Thoracic aorta (tissue), 2 donors: ENCODE measurements at regions not wholly inside any gene's neighbourhood (a gene's known extent, or its start where the extent isn't known, plus 50 kb on each side); places are given as distances from the start of the nearest gene placed in this dataset.
A peak's percentile ranks its signal among the peaks of the same experiment; 100 is the strongest.

Experiments
- ATAC-seq: fragments of 150-250 bp; one replicate; pipeline ENCODE4 v1.8.0; 2017; ENCODE audit warnings: low read depth; ENCODE audit not compliant: insufficient number of reproducible peaks, low FRiP score
- DNase-seq: peaks from one replicate; pipeline ENCODE4 v3.0.0-alpha.2; 2020; ENCODE audit warnings: low spot score
- H3K27ac ChIP-seq, 2 donors: fragments of 200-600 bp; sonication (generic); 1 replicate in 1 of 2; 2 replicates in 1 of 2; pipeline ENCODE4 v1.5.1; 2016; ENCODE audit warnings: mild to moderate bottlenecking in 2 of 2, moderate library complexity in 2 of 2
- H3K27me3 ChIP-seq: fragments of 200-600 bp; sonication (generic); replicated peaks from 2 replicates; pipeline ENCODE4 v1.6.0; 2016; ENCODE audit warnings: mild to moderate bottlenecking; ENCODE audit not compliant: insufficient read depth
- H3K36me3 ChIP-seq: fragments of 200-600 bp; sonication (generic); one replicate; pipeline ENCODE4 v1.5.1; 2016
- H3K4me1 ChIP-seq, 2 donors: fragments of 200-600 bp; sonication (generic); 1 replicate in 1 of 2; 2 replicates in 1 of 2; pipeline versions ENCODE4 v1.5.1 to v1.6.0; 2016; ENCODE audit warnings: low read depth in 2 of 2, mild to moderate bottlenecking in 1 of 2; ENCODE audit not compliant: control insufficient read depth in 1 of 2
- H3K4me3 ChIP-seq: fragments of 200-600 bp; sonication (generic); 2 replicates; pipeline ENCODE4 v1.5.1; 2016; ENCODE audit warnings: mild to moderate bottlenecking
- H3K9me3 ChIP-seq: fragments of 200-600 bp; sonication (generic); 2 replicates; pipeline ENCODE4 v1.5.1; 2016
- CTCF ChIP-seq: fragments of 200-600 bp; sonication (generic); IDR thresholded peaks from one replicate; pipeline ENCODE4 v1.5.1; 2019; ENCODE audit warnings: antibody characterized with exemption

- no peak for TF ChIP-seq CTCF
- ATAC-seq (peak; percentile 38), DNase-seq (no peak)
- Histone ChIP-seq H3K4me3 (peak overlapping the region; percentile 10), H3K27ac (peak overlapping the region; percentile 81 to 92), H3K27me3 (no peaks in the 10 kb centered on the region), H3K4me1 (peaks cover 19 to 34% of the 10 kb centered on the region in 2 donors), H3K9me3 (no peaks in the 10 kb centered on the region), H3K36me3 (no peaks in the 10 kb centered on the region)
Observed at GRCh38 chr15:95432878-95433405, 897.6 kb upstream of the NR2F2 start.

GRCh38 chr15:95439922-95440376, 890.6 kb upstream of the NR2F2 start:
- DNase-seq: no peak
- Histone ChIP-seq H3K27ac (peak overlapping the region in 1 of 2 donors; percentile 13), H3K4me1 (peaks cover 7 to 25% of the 10 kb centered on the region in 2 donors), H3K36me3 (no peaks in the 10 kb centered on the region), H3K9me3 (no peaks in the 10 kb centered on the region), H3K4me3 (no peak overlapping the region), H3K27me3 (no peaks in the 10 kb centered on the region)
- TF ChIP-seq CTCF: no peak
- no peak for ATAC-seq

- H3K27ac ChIP-seq: peak overlapping the region in 1 of 2 donors; percentile 36
- H3K4me1 ChIP-seq: peaks cover 7 to 25% of the 10 kb centered on the region in 2 donors
- H3K9me3 ChIP-seq: no peaks in the 10 kb centered on the region
- no peak for ATAC-seq
- no peaks in the 10 kb centered on the region for H3K27me3 ChIP-seq
- no peaks in the 10 kb centered on the region for H3K36me3 ChIP-seq
- H3K4me3 ChIP-seq: no peak overlapping the region
- no peak for TF ChIP-seq CTCF
- DNase-seq: no peak
Observed at GRCh38 chr15:95440712-95441111, 889.8 kb upstream of the NR2F2 start.

- DNase-seq (no peak), ATAC-seq (peak; percentile 63)
- TF ChIP-seq CTCF: no peak
- Histone ChIP-seq H3K27me3 (no peaks in the 10 kb centered on the region), H3K36me3 (no peaks in the 10 kb centered on the region), H3K27ac (peak overlapping the region; percentile 9 to 32), H3K4me3 (no peak overlapping the region), H3K9me3 (no peaks in the 10 kb centered on the region), H3K4me1 (peaks cover 7 to 21% of the 10 kb centered on the region in 2 donors)
Observed at GRCh38 chr15:95442107-95442719, 888.3 kb upstream of the NR2F2 start.

- H3K9me3 ChIP-seq: no peaks in the 10 kb centered on the region
- ATAC-seq (no peak), DNase-seq (no peak)
- H3K4me3 ChIP-seq: no peak overlapping the region
- H3K4me1 ChIP-seq: peaks cover 7 to 18% of the 10 kb centered on the region in 2 donors
- no peak overlapping the region for H3K27ac ChIP-seq
- no peak for TF ChIP-seq CTCF
- H3K27me3 ChIP-seq: no peaks in the 10 kb centered on the region
- no peaks in the 10 kb centered on the region for H3K36me3 ChIP-seq
Observed at GRCh38 chr15:95444860-95445259, 885.6 kb upstream of the NR2F2 start.
